K562 (cell line): ENCODE measurements at regions not wholly inside any gene's neighbourhood (a gene's known extent, or its start where the extent isn't known, plus 50 kb on each side); places are given as distances from the start of the nearest gene placed in this dataset.

Source experiments
- ATAC-seq: fragments of 200-7000 bp; cut with Tn5 transposase; 3 replicates; pipeline ENCODE4 v1.9.1; 2020; ENCODE audit warnings: moderate library complexity
- BruUV-seq: library from RNA; stranded (reverse); fragments of 400-500 nt; replicated peaks from 2 replicates; lab custom pipeline; 2021; lab: Mats Ljungman, UMichigan
- CTCF ChIA-PET: fragments of 300-600 bp; formaldehyde crosslinking; extraction: SDS; loops from one replicate; lab custom pipeline; 2021; ENCODE audit warnings: low intra/inter-chr PET ratio; lab: Yijun Ruan, JAX
- POLR2A ChIA-PET: fragments of 300-600, 350-650 bp; sonication (Branson Sonifier 250); formaldehyde crosslinking; extraction: SDS; loops from one replicate; lab custom pipeline; 2021; ENCODE audit warnings: antibody characterized with exemption, inconsistent platforms; lab: Yijun Ruan, JAX
- DNase-seq, 4 experiments: peaks; one replicate each; pipeline versions ENCODE4 v3.0.0 to v3.0.0-alpha.2; 2011 to 2018; ENCODE audit warnings: low spot score in 3 of 4, mixed read lengths in 3 of 4; ENCODE audit errors: extremely low read depth in 1 of 4
- FAIRE-seq: peaks from 2 replicates; lab custom pipeline; 2011; peaks lifted over from hg19 to GRCh38; lab: Jason Lieb, UNC
- H2AFZ ChIP-seq: 2 replicates; pipeline ENCODE4 v1.6.0; 2011; ENCODE audit warnings: low read depth, low read length, control low read depth, inconsistent platforms
- H3K27ac ChIP-seq: fragments of 200-600 bp; 3 replicates; pipeline ENCODE4 v1.8.0; 2011; ENCODE audit warnings: low read depth, mild to moderate bottlenecking, control low read depth, inconsistent platforms, low read length, moderate library complexity, mixed read lengths; ENCODE audit errors: extremely low read depth
- H3K27me3 ChIP-seq, 2 experiments: fragments of 300-600 bp in 1 of 2; 2 replicates in 1 of 2; 3 replicates in 1 of 2; pipeline versions ENCODE4 v1.6.0 to v1.8.0; 2011; ENCODE audit warnings: inconsistent platforms in 2 of 2, low read length in 2 of 2, mild to moderate bottlenecking in 1 of 2, mixed read lengths in 1 of 2, moderate library complexity in 1 of 2; ENCODE audit not compliant: control insufficient read depth in 2 of 2, insufficient read depth in 2 of 2
- H3K36me3 ChIP-seq: fragments of 300-600 bp; 3 replicates; pipeline ENCODE4 v1.8.0; 2011; ENCODE audit warnings: mild to moderate bottlenecking, low read length, inconsistent platforms; ENCODE audit not compliant: control insufficient read depth, insufficient read depth
- H3K4me1 ChIP-seq, 2 experiments: fragments of 200-600 bp in 1 of 2; replicated peaks in 1 of 2; 2 replicates in 1 of 2; 3 replicates in 1 of 2; pipeline versions ENCODE4 v1.5.1 to v1.8.0; 2011; ENCODE audit warnings: inconsistent platforms in 2 of 2, low read length in 2 of 2, mild to moderate bottlenecking in 1 of 2, mixed read lengths in 1 of 2, moderate library complexity in 1 of 2; ENCODE audit not compliant: control insufficient read depth in 2 of 2, insufficient read depth in 2 of 2
- H3K4me2 ChIP-seq: 2 replicates; pipeline ENCODE4 v1.6.1; 2011; ENCODE audit warnings: low read length, control low read depth, inconsistent platforms, mixed read lengths; ENCODE audit not compliant: insufficient read depth
- H3K4me3 ChIP-seq: fragments of 200-600 bp; sonication (generic), shearing (Covaris generic); 2 replicates; pipeline ENCODE4 v1.5.1; 2016; ENCODE audit warnings: control low read depth, inconsistent platforms
- H3K79me2 ChIP-seq: fragments of 200-600 bp; 3 replicates; pipeline ENCODE4 v1.8.0; 2011; ENCODE audit warnings: low read length, inconsistent platforms; ENCODE audit not compliant: control insufficient read depth, insufficient read depth
- H3K9ac ChIP-seq, 2 experiments: 2 replicates each; pipeline versions ENCODE4 v1.6.0 to v1.6.1; 2011; ENCODE audit warnings: low read depth in 2 of 2, low read length in 2 of 2, control low read depth in 1 of 2, inconsistent platforms in 1 of 2, mild to moderate bottlenecking in 1 of 2, mixed read lengths in 1 of 2; ENCODE audit not compliant: insufficient read depth in 1 of 2
- H3K9me1 ChIP-seq: one replicate; pipeline ENCODE4 v1.6.0; 2011; ENCODE audit warnings: inconsistent platforms, mild to moderate bottlenecking, low read length, moderate library complexity; ENCODE audit not compliant: control insufficient read depth, insufficient read depth
- H3K9me3 ChIP-seq: replicated peaks from 2 replicates; pipeline ENCODE4 v1.5.1; 2011; ENCODE audit warnings: low read depth, low read length, inconsistent platforms; ENCODE audit not compliant: control insufficient read depth, insufficient read depth
- H4K20me1 ChIP-seq: replicated peaks from 2 replicates; pipeline ENCODE4 v1.6.1; 2011; ENCODE audit warnings: low read length, inconsistent platforms, mixed read lengths; ENCODE audit not compliant: control insufficient read depth, insufficient read depth
- BRF1 ChIP-seq: IDR thresholded peaks from 3 replicates; pipeline ENCODE4 v1.6.1; 2011; ENCODE audit warnings: borderline replicate concordance, mild to moderate bottlenecking; ENCODE audit not compliant: insufficient read length; ENCODE audit errors: extremely low read depth
- CLOCK ChIP-seq: fragments of 250-450 bp; sonication (Bioruptor Pico); IDR thresholded peaks from 2 replicates; pipeline ENCODE4 v1.4.0; 2020; ENCODE audit warnings: mild to moderate bottlenecking, moderate library complexity, borderline replicate concordance
- FOSL1 ChIP-seq: fragments of 200-800 bp; sonication (Bioruptor generic); conservative IDR thresholded peaks from 2 replicates; pipeline ENCODE4 v1.6.1; 2016; ENCODE audit warnings: missing genetic modification characterization, missing compliant biosample characterization
- HEY1 ChIP-seq: fragments of 250-450 bp; sonication (Bioruptor Pico); IDR thresholded peaks from 2 replicates; pipeline ENCODE4 v1.5.0; 2020; ENCODE audit warnings: mild to moderate bottlenecking, moderate library complexity, borderline replicate concordance
- KAT8 ChIP-seq: fragments of 450-650 bp; IDR thresholded peaks from 2 replicates; pipeline ENCODE4 v1.6.1; 2016; ENCODE audit warnings: low read depth, mild to moderate bottlenecking
- MAFF ChIP-seq: IDR thresholded peaks from 2 replicates; pipeline ENCODE4 v1.6.1; 2012; ENCODE audit warnings: low read length, improper control_type of control experiment
- MECOM ChIP-seq: fragments of 250-450 bp; sonication (Bioruptor Pico); IDR thresholded peaks from 2 replicates; pipeline ENCODE4 v1.8.0; 2022; ENCODE audit warnings: inconsistent platforms
- MYBL2 ChIP-seq, 2 experiments: fragments of 450-650 bp in 1 of 2; sonication (generic) in 1 of 2; formaldehyde crosslinking in 1 of 2; IDR thresholded peaks; 2 replicates each; pipeline versions ENCODE4 v1.6.1 to v1.8.1; 2017 to 2022; ENCODE audit warnings: borderline replicate concordance in 1 of 2, inconsistent platforms in 1 of 2, low read depth in 1 of 2, mild to moderate bottlenecking in 1 of 2, missing genetic modification reagents in 1 of 2, moderate library complexity in 1 of 2
- MYNN ChIP-seq, 2 experiments: sonication (generic); formaldehyde crosslinking in 1 of 2; IDR thresholded peaks; 2 replicates each; pipeline versions ENCODE4 v1.5.0 to v1.6.1; 2016 to 2020; ENCODE audit warnings: antibody characterized with exemption in 1 of 2, missing genetic modification reagents in 1 of 2
- STAG1 ChIP-seq: sonication (generic); formaldehyde crosslinking; IDR thresholded peaks from 2 replicates; pipeline ENCODE4 v1.5.0; 2020; ENCODE audit warnings: missing genetic modification reagents, borderline replicate concordance
- ZBTB40 ChIP-seq, 2 experiments: fragments of 450-650 bp in 1 of 2; sonication (generic) in 1 of 2; formaldehyde crosslinking in 1 of 2; IDR thresholded peaks; 2 replicates each; pipeline versions ENCODE4 v1.7.1 to v1.9.0; 2016 to 2022; ENCODE audit warnings: inconsistent platforms in 1 of 2, mild to moderate bottlenecking in 1 of 2, missing genetic modification reagents in 1 of 2
- in situ Hi-C: fragments of 300-500 bp; cut with MboI; formaldehyde crosslinking; loops from 4 replicates; pipeline ENCODE4 v1.15.0; 2018; ENCODE audit warnings: inconsistent platforms, mixed read lengths
- intact Hi-C: fragments of 100-400 bp; cut with micrococcal nuclease; formaldehyde crosslinking; loops from 2 replicates; pipeline ENCODE4 v1.14.2; 2022

- Histone ChIP-seq H4K20me1 (no peaks in the 10 kb centered on the region), H3K4me2 (no peak overlapping the region), H3K9ac (no peak overlapping the region), H3K27me3 (no peaks in the 10 kb centered on the region), H3K79me2 (no peaks in the 10 kb centered on the region), H2AFZ (no peak overlapping the region), H3K4me1 (no peaks in the 10 kb centered on the region), H3K9me3 (no peaks in the 10 kb centered on the region), H3K9me1 (no peaks in the 10 kb centered on the region), H3K4me3 (no peak overlapping the region), H3K27ac (no peak overlapping the region), H3K36me3 (no peaks in the 10 kb centered on the region)
- BruUV-seq, result no TSS peak
- ChIA-PET CTCF (no interaction called here), POLR2A (no interaction called here)
- FAIRE-seq (no peak), ATAC-seq (no peak), DNase-seq (no peak)
- intact Hi-C loops (no loop called here), in situ Hi-C loops (no loop called here)
- TF ChIP-seq ZBTB40 (IDR thresholded peaks at IDR 0.05), result no peak
- TF ChIP-seq ZBTB40 (CRISPR knock-in tag; IDR thresholded peaks at IDR 0.05), result no peak
- no peak for TF ChIP-seq MYBL2 (IDR thresholded peaks at IDR 0.05; ENCODE audit: low read depth)
- TF ChIP-seq MYBL2 (CRISPR knock-in tag; IDR thresholded peaks at IDR 0.05; ENCODE audit: borderline replicate concordance), result no peak
- TF ChIP-seq FOSL1 (tag), result no peak
- TF ChIP-seq STAG1 (CRISPR knock-in tag), result no peak
- TF ChIP-seq MAFF, result no peak
- TF ChIP-seq MECOM (CRISPR knock-in tag), result no peak
- no peak for TF ChIP-seq BRF1
- no peak for TF ChIP-seq CLOCK
- TF ChIP-seq KAT8, result no peak
- TF ChIP-seq MYNN (IDR thresholded peaks at IDR 0.05), result no peak
- no peak for TF ChIP-seq MYNN (CRISPR knock-in tag; IDR thresholded peaks at IDR 0.05)
- no peak for TF ChIP-seq HEY1 (CRISPR knock-in tag)
These were observed 881.2 kb upstream of the PCDH20 start for GRCh38 chr13:62296812-62297211.
